ENCODE measurements at regions not wholly inside any gene's neighbourhood (a gene's known extent, or its start where the extent isn't known, plus 50 kb on each side); places are given as distances from the start of the nearest gene placed in this dataset.

- DNase-seq (no peak), ATAC-seq (no peak)
- intact Hi-C loops (cut with DNase I, micrococcal nuclease): no loop called here
These were observed 99.6 kb downstream of the ODF2L start for GRCh38 chr1:86296305-86297205.

GRCh38 chr1:86289746-86290145, 106.4 kb downstream of the ODF2L start:
- no peak for DNase-seq
- intact Hi-C loops (cut with DNase I, micrococcal nuclease): no loop called here
- no peak for ATAC-seq

- DNase-seq (no peak), ATAC-seq (no peak)
- intact Hi-C loops (cut with DNase I, micrococcal nuclease): no loop called here
These were observed 107.0 kb downstream of the ODF2L start for GRCh38 chr1:86289161-86289560.

- DNase-seq (no peak), ATAC-seq (no peak)
- intact Hi-C loops (cut with DNase I, micrococcal nuclease): no loop called here
These were observed 107.5 kb downstream of the ODF2L start for GRCh38 chr1:86288586-86289147.

- ATAC-seq (no peak), DNase-seq (no peak)
- intact Hi-C loops (cut with DNase I, micrococcal nuclease): no loop called here
These were observed 110.3 kb downstream of the ODF2L start for GRCh38 chr1:86285796-86286195.

- ATAC-seq: no peak
- intact Hi-C loops (cut with DNase I, micrococcal nuclease): no loop called here
- no peak for DNase-seq
These were observed 113.5 kb downstream of the ODF2L start for GRCh38 chr1:86282611-86283010.

GRCh38 chr1:86277936-86278335, 118.2 kb downstream of the ODF2L start:
- DNase-seq (no peak), ATAC-seq (no peak)
- intact Hi-C loops (cut with DNase I, micrococcal nuclease): no loop called here

GRCh38 chr1:86273066-86273465, 116.5 kb upstream of the COL24A1 start:
- DNase-seq (no peak), ATAC-seq (no peak)
- intact Hi-C loops (cut with DNase I, micrococcal nuclease): no loop called here

GRCh38 chr1:86272083-86272482, 115.5 kb upstream of the COL24A1 start:
- ATAC-seq (no peak), DNase-seq (no peak)
- intact Hi-C loops (cut with DNase I, micrococcal nuclease): no loop called here

GRCh38 chr1:86271046-86271445, 114.5 kb upstream of the COL24A1 start:
- DNase-seq (no peak), ATAC-seq (no peak)
- intact Hi-C loops (cut with DNase I, micrococcal nuclease): no loop called here

- ATAC-seq: no peak
- intact Hi-C loops (cut with DNase I, micrococcal nuclease): no loop called here
- DNase-seq: no peak
These were observed 106.5 kb upstream of the COL24A1 start for GRCh38 chr1:86263101-86263500.

- ATAC-seq: no peak
- no peak for DNase-seq
- intact Hi-C loops (cut with DNase I, micrococcal nuclease): no loop called here
These were observed 103.9 kb upstream of the COL24A1 start for GRCh38 chr1:86260476-86260875.

GRCh38 chr1:86259390-86259789, 102.8 kb upstream of the COL24A1 start:
- no peak for DNase-seq
- intact Hi-C loops (cut with DNase I, micrococcal nuclease): no loop called here

GRCh38 chr1:86258101-86258500, 101.5 kb upstream of the COL24A1 start:
- intact Hi-C loops (cut with DNase I, micrococcal nuclease): no loop called here
- DNase-seq (no peak), ATAC-seq (no peak)

More at GRCh38 chr1:86259390-86259789, 102.8 kb upstream of the COL24A1 start:
- no peak for ATAC-seq

GRCh38 chr1:86247597-86248279, 91.2 kb upstream of the COL24A1 start:
- DNase-seq (no peak), ATAC-seq (no peak)
- intact Hi-C loops (cut with DNase I, micrococcal nuclease): no loop called here

- no peak for DNase-seq
- intact Hi-C loops (cut with DNase I, micrococcal nuclease): no loop called here
- ATAC-seq: peak; percentile 98
These were observed 89.1 kb upstream of the COL24A1 start for GRCh38 chr1:86245566-86246190.

- intact Hi-C loops (cut with DNase I, micrococcal nuclease): no loop called here
- ATAC-seq: no peak
- no peak for DNase-seq
These were observed 83.3 kb upstream of the COL24A1 start for GRCh38 chr1:86239894-86240293.

GRCh38 chr1:86239490-86239889, 82.9 kb upstream of the COL24A1 start:
- no peak for ATAC-seq
- intact Hi-C loops (cut with DNase I, micrococcal nuclease): no loop called here

GRCh38 chr1:86238226-86238625, 81.7 kb upstream of the COL24A1 start:
- no peak for ATAC-seq
- intact Hi-C loops (cut with DNase I, micrococcal nuclease): no loop called here
- no peak for DNase-seq

More at GRCh38 chr1:86239490-86239889, 82.9 kb upstream of the COL24A1 start:
- no peak for DNase-seq

GRCh38 chr1:86235852-86236251, 79.3 kb upstream of the COL24A1 start:
- no peak for ATAC-seq
- intact Hi-C loops (cut with DNase I, micrococcal nuclease): no loop called here
- no peak for DNase-seq
